HepG2 (cell line): ENCODE measurements at regions not wholly inside any gene's neighbourhood (a gene's known extent, or its start where the extent isn't known, plus 50 kb on each side); places are given as distances from the start of the nearest gene placed in this dataset.

Experiments used
- ATAC-seq: fragments of 200-7000 bp; cut with Tn5 transposase; 3 replicates; pipeline ENCODE4 v1.9.1; 2020; ENCODE audit warnings: mild to moderate bottlenecking, moderate library complexity
- BruUV-seq: library from RNA; stranded (reverse); fragments of 400-500 nt; replicated peaks from 2 replicates; lab custom pipeline; 2021; lab: Mats Ljungman, UMichigan
- CTCF ChIA-PET: fragments of 300-600 bp; formaldehyde crosslinking; extraction: SDS; loops from one replicate; lab custom pipeline; 2021; ENCODE audit warnings: low total read pairs, inconsistent platforms, low intra/inter-chr PET ratio; lab: Yijun Ruan, JAX
- POLR2A ChIA-PET: fragments of 350-600 bp; sonication (Branson Sonifier 250); formaldehyde crosslinking; loops from one replicate; lab custom pipeline; 2020; ENCODE audit warnings: antibody characterized with exemption, inconsistent platforms; lab: Yijun Ruan, JAX
- DNase-seq: peaks from one replicate; pipeline ENCODE4 v3.0.0-alpha.2; 2015; ENCODE audit warnings: low spot score
- FAIRE-seq: peaks from 3 replicates; lab custom pipeline; 2011; peaks lifted over from hg19 to GRCh38; lab: Jason Lieb, UNC
- H2AFZ ChIP-seq: one replicate; pipeline ENCODE4 v1.6.1; 2011; ENCODE audit warnings: low read length, inconsistent platforms
- H3K27ac ChIP-seq: fragments of 300-600 bp; 3 replicates; pipeline ENCODE4 v1.8.0; 2011; ENCODE audit warnings: mixed run types, mild to moderate bottlenecking, mixed read lengths, low read length, inconsistent platforms; ENCODE audit not compliant: insufficient read depth; ENCODE audit errors: extremely low read length
- H3K27me3 ChIP-seq, 2 experiments: fragments of 200-600 bp in 1 of 2; 2 replicates in 1 of 2; 3 replicates in 1 of 2; pipeline versions ENCODE4 v1.6.0 to v1.8.0; 2011; ENCODE audit warnings: low read length in 2 of 2, mild to moderate bottlenecking in 2 of 2, moderate library complexity in 2 of 2, inconsistent platforms in 1 of 2; ENCODE audit not compliant: insufficient read depth in 2 of 2, control insufficient read depth in 1 of 2
- H3K36me3 ChIP-seq, 2 experiments: fragments of 200-600 bp in 1 of 2; replicated peaks in 1 of 2; 2 replicates in 1 of 2; 3 replicates in 1 of 2; pipeline versions ENCODE4 v1.5.1 to v1.8.0; 2011; ENCODE audit warnings: low read length in 2 of 2, inconsistent platforms in 1 of 2; ENCODE audit not compliant: insufficient read depth in 2 of 2, control insufficient read depth in 1 of 2
- H3K4me1 ChIP-seq: 2 replicates; pipeline ENCODE4 v1.5.1; 2012; ENCODE audit warnings: low read length, inconsistent platforms; ENCODE audit not compliant: insufficient read depth
- H3K4me2 ChIP-seq: 2 replicates; pipeline ENCODE4 v1.6.0; 2011; ENCODE audit warnings: low read depth, low read length, inconsistent platforms
- H3K4me3 ChIP-seq, 3 experiments: fragments of 200-600 bp in 1 of 3; sonication (generic), shearing (Covaris generic) in 1 of 3; replicated peaks in 1 of 3; 2 replicates each; pipeline ENCODE4 v1.5.1; 2011 to 2016; ENCODE audit warnings: low read length in 3 of 3, inconsistent platforms in 2 of 3, low read depth in 2 of 3, mild to moderate bottlenecking in 2 of 3, control low read depth in 1 of 3, mixed read lengths in 1 of 3; ENCODE audit not compliant: insufficient read depth in 1 of 3
- H3K79me2 ChIP-seq: one replicate; pipeline ENCODE4 v1.6.1; 2011; ENCODE audit warnings: low read length, inconsistent platforms; ENCODE audit not compliant: insufficient read depth
- H3K9ac ChIP-seq: 2 replicates; pipeline ENCODE4 v1.6.0; 2011; ENCODE audit warnings: mild to moderate bottlenecking, low read depth, low read length, inconsistent platforms; ENCODE audit not compliant: insufficient read depth
- H3K9me3 ChIP-seq: 2 replicates; pipeline ENCODE4 v1.5.1; 2012; ENCODE audit warnings: mild to moderate bottlenecking, low read length
- H4K20me1 ChIP-seq: 2 replicates; pipeline ENCODE4 v1.6.0; 2011; ENCODE audit warnings: inconsistent platforms, mild to moderate bottlenecking, low read length, moderate library complexity; ENCODE audit not compliant: insufficient read depth
- CAMTA2 ChIP-seq: sonication (generic); formaldehyde crosslinking; IDR thresholded peaks from 2 replicates; pipeline ENCODE4 v1.4.0; 2020; ENCODE audit warnings: mild to moderate bottlenecking, missing genetic modification reagents, borderline replicate concordance
- CBX1 ChIP-seq: IDR thresholded peaks from one replicate; pipeline ENCODE4 v1.6.1; 2016; ENCODE audit warnings: antibody characterized with exemption, low read depth
- CHD2 ChIP-seq: IDR thresholded peaks from 2 replicates; pipeline ENCODE4 v1.6.1; 2011; ENCODE audit warnings: low read depth, low read length, improper control_type of control experiment
- IRF2 ChIP-seq: IDR thresholded peaks from 2 replicates; pipeline ENCODE4 v1.6.1; 2018; ENCODE audit warnings: missing genetic modification reagents, missing compliant biosample characterization
- ISX ChIP-seq: sonication (generic); formaldehyde crosslinking; conservative IDR thresholded peaks from 2 replicates; pipeline ENCODE4 v1.5.0; 2020; ENCODE audit warnings: missing genetic modification reagents
- JUNB ChIP-seq: sonication (generic); formaldehyde crosslinking; IDR thresholded peaks from 2 replicates; pipeline ENCODE4 v1.8.0; 2022; ENCODE audit warnings: missing genetic modification reagents, mild to moderate bottlenecking, borderline replicate concordance
- MXD4 ChIP-seq: IDR thresholded peaks from 2 replicates; pipeline ENCODE4 v1.6.1; 2016; ENCODE audit warnings: mild to moderate bottlenecking, missing biosample characterization, missing genetic modification reagents
- RXRB ChIP-seq: IDR thresholded peaks from 2 replicates; pipeline ENCODE4 v1.6.1; 2016; ENCODE audit warnings: borderline replicate concordance, missing genetic modification reagents, missing compliant biosample characterization
- TMF1 ChIP-seq: sonication (generic); formaldehyde crosslinking; IDR thresholded peaks from 2 replicates; pipeline ENCODE4 v1.8.1; 2022; ENCODE audit warnings: low read depth, missing genetic modification reagents
- ZFYVE20 ChIP-seq: sonication (generic); formaldehyde crosslinking; IDR thresholded peaks from 2 replicates; pipeline ENCODE4 v1.8.0; 2023; ENCODE audit warnings: low read depth, mild to moderate bottlenecking, moderate library complexity, missing genetic modification reagents, borderline replicate concordance
- ZNF775 ChIP-seq: sonication (generic); formaldehyde crosslinking; IDR thresholded peaks from 2 replicates; pipeline ENCODE4 v1.4.0; 2020; ENCODE audit warnings: missing genetic modification reagents, mild to moderate bottlenecking, moderate library complexity, borderline replicate concordance
- WGBS: methylation state at CpG from one replicate; pipeline ENCODE4 v1.1.6; 2017; ENCODE audit warnings: low lambda C conversion rate; 5-methylcytosine and 5-hydroxymethylcytosine counted together
- in situ Hi-C: cut with HindIII; loops from 2 replicates; pipeline ENCODE4 v1.10.0; 2017; ENCODE audit warnings: low pct_unique_long_range_greater_than_20kb; ENCODE audit not compliant: extremely low pct_ligation_motif_present
- intact Hi-C: fragments of 100-400 bp; cut with micrococcal nuclease; formaldehyde crosslinking; loops from one replicate; pipeline ENCODE4 v1.10.0; 2022; ENCODE audit not compliant: unreplicated experiment
- TF ChIP-seq, protein P1 (sequence below): sonication (generic); formaldehyde crosslinking; IDR thresholded peaks from 2 replicates; pipeline ENCODE4 v1.4.0; 2020; ENCODE audit warnings: missing genetic modification reagents
- TF ChIP-seq, protein P2 (sequence below): sonication (generic); formaldehyde crosslinking; IDR thresholded peaks from 2 replicates; pipeline ENCODE4 v1.9.0; 2021; ENCODE audit warnings: missing genetic modification reagents, mild to moderate bottlenecking, borderline replicate concordance
- TF ChIP-seq, protein P3 (sequence below): sonication (generic); formaldehyde crosslinking; conservative IDR thresholded peaks from 2 replicates; pipeline ENCODE4 v1.4.0; 2020; ENCODE audit warnings: mild to moderate bottlenecking, missing genetic modification reagents, moderate library complexity
- TF ChIP-seq, protein P4 (sequence below): IDR thresholded peaks from 2 replicates; pipeline ENCODE4 v1.6.1; 2012; ENCODE audit warnings: low read depth, low read length, improper control_type of control experiment

DNA sequence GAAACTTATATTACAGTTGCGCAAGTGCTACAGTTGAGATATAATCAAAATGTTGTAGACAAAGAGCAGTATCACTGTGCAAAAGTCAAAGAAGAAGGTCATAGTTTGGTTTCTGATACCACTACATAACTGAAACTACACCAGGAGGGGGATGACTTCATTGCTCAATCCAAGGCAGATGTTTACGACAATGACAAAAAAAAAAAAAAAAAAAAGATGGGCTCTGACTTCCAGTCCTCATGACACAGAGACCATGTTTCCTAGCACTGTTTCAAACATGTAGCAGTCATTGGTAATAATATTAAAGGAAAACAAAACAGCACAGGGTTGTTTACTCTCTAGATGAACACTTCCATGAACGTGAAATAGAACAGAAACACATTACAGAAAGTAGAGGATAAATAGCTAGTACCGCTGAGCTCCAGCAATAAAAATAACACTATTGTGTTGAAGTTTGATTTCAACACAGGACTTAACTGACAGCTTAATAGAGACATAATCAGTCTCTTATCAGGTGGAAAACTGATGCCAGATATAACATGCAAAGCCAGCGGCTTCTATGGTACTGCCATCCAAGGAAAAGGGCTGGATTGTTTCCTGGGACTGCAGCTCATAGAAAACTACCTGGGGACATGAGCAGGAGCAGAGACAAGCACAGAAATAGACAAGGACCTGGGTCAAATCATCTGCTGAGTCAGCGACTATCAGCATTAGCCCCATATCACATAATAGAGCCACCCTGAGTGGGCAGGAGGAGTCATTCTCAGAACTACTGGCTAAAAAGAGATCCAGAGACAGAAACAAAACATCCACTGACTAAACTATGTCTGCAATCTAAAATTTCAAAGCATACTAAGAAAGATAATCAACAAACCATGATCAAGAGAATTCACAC is 463.6 kb upstream of the SOX9 start (continued):
- TF ChIP-seq CHD2 (no peak), CBX1 (no peak), ZFYVE20 (CRISPR knock-in tag) (no peak), IRF2 (CRISPR knock-in tag) (no peak), ISX (no peak), ZNF775 (CRISPR knock-in tag) (no peak), MXD4 (CRISPR knock-in tag) (no peak)
- TF ChIP-seq, protein P1, sequence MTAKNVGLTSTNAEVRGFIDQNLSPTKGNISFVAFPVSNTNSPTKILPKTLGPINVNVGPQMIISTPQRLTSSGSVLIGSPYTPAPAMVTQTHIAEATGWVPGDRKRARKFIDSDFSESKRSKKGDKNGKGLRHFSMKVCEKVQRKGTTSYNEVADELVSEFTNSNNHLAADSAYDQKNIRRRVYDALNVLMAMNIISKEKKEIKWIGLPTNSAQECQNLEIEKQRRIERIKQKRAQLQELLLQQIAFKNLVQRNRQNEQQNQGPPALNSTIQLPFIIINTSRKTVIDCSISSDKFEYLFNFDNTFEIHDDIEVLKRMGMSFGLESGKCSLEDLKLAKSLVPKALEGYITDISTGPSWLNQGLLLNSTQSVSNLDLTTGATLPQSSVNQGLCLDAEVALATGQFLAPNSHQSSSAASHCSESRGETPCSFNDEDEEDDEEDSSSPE (CRISPR knock-in tag) = no peak
- TF ChIP-seq, protein P2, sequence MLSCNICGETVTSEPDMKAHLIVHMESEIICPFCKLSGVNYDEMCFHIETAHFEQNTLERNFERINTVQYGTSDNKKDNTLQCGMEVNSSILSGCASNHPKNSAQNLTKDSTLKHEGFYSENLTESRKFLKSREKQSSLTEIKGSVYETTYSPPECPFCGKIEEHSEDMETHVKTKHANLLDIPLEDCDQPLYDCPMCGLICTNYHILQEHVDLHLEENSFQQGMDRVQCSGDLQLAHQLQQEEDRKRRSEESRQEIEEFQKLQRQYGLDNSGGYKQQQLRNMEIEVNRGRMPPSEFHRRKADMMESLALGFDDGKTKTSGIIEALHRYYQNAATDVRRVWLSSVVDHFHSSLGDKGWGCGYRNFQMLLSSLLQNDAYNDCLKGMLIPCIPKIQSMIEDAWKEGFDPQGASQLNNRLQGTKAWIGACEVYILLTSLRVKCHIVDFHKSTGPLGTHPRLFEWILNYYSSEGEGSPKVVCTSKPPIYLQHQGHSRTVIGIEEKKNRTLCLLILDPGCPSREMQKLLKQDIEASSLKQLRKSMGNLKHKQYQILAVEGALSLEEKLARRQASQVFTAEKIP (CRISPR knock-in tag) = no peak

DNA sequence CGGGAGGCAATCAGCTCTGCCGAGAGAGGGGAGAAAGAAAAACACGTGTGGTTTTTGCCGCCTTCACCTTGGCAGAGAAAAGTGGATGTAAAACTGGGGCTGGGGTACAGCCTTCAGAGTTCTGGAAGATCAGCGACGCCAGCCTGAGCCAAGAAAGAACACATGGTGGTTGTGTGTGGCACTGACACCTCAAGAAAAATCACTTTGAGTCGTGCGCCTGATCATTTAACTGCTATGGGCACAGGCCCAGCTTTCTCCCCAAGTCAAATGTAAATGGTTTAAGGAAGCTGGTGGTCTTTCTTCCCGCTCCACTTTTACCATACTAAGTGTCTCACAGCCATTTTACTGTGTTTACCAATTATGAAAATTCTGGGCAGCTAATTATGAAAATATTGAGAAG is 461.8 kb upstream of the SOX9 start:
- no peak for FAIRE-seq
- Histone ChIP-seq H3K4me3 (no peak overlapping the region), H3K9ac (no peak overlapping the region), H3K36me3 (no peaks in the 10 kb centered on the region), H2AFZ (no peak overlapping the region), H3K27ac (no peak overlapping the region), H3K27me3 (no peaks in the 10 kb centered on the region), H4K20me1 (no peaks in the 10 kb centered on the region), H3K9me3 (no peaks in the 10 kb centered on the region), H3K4me2 (no peak overlapping the region), H3K4me1 (no peaks in the 10 kb centered on the region), H3K79me2 (no peaks in the 10 kb centered on the region)
- ChIA-PET POLR2A (no interaction called here), CTCF (no interaction called here)
- intact Hi-C loops = no loop called here
- ATAC-seq = no peak
- BruUV-seq = no TSS peak
- 72% methylated on average over 9 of the region's 9 CpGs for WGBS
- in situ Hi-C loops = no loop called here
- DNase-seq = no peak
- TF ChIP-seq CAMTA2 (CRISPR knock-in tag) = no peak
- TF ChIP-seq, protein P3, sequence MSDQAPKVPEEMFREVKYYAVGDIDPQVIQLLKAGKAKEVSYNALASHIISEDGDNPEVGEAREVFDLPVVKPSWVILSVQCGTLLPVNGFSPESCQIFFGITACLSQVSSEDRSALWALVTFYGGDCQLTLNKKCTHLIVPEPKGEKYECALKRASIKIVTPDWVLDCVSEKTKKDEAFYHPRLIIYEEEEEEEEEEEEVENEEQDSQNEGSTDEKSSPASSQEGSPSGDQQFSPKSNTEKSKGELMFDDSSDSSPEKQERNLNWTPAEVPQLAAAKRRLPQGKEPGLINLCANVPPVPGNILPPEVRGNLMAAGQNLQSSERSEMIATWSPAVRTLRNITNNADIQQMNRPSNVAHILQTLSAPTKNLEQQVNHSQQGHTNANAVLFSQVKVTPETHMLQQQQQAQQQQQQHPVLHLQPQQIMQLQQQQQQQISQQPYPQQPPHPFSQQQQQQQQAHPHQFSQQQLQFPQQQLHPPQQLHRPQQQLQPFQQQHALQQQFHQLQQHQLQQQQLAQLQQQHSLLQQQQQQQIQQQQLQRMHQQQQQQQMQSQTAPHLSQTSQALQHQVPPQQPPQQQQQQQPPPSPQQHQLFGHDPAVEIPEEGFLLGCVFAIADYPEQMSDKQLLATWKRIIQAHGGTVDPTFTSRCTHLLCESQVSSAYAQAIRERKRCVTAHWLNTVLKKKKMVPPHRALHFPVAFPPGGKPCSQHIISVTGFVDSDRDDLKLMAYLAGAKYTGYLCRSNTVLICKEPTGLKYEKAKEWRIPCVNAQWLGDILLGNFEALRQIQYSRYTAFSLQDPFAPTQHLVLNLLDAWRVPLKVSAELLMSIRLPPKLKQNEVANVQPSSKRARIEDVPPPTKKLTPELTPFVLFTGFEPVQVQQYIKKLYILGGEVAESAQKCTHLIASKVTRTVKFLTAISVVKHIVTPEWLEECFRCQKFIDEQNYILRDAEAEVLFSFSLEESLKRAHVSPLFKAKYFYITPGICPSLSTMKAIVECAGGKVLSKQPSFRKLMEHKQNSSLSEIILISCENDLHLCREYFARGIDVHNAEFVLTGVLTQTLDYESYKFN = no peak
- TF ChIP-seq RXRB (CRISPR knock-in tag) = no peak
- no peak for TF ChIP-seq JUNB (CRISPR knock-in tag)
- TF ChIP-seq, protein P4, sequence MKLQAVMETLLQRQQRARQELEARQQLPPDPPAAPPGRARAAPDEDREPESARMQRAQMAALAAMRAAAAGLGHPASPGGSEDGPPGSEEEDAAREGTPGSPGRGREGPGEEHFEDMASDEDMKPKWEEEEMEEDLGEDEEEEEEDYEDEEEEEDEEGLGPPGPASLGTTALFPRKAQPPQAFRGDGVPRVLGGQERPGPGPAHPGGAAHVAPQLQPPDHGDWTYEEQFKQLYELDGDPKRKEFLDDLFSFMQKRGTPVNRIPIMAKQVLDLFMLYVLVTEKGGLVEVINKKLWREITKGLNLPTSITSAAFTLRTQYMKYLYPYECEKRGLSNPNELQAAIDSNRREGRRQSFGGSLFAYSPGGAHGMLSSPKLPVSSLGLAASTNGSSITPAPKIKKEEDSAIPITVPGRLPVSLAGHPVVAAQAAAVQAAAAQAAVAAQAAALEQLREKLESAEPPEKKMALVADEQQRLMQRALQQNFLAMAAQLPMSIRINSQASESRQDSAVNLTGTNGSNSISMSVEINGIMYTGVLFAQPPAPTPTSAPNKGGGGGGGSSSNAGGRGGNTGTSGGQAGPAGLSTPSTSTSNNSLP = no peak
- no peak for TF ChIP-seq TMF1
